ENCODE measurements at regions not wholly inside any gene's neighbourhood (a gene's known extent, or its start where the extent isn't known, plus 50 kb on each side); places are given as distances from the start of the nearest gene placed in this dataset.

- TF ChIP-seq CTCF (IDR thresholded peaks at IDR 0.05; ENCODE audit: control insufficient read depth, insufficient read depth, low read depth, low read length, missing control alignments): no peak
- H3K4me3 ChIP-seq (ENCODE audit: control insufficient read depth, low read depth, low read length): no peak overlapping the region
- DNase-seq (ENCODE audit: low read depth): no peak
Observed at GRCh38 chr2:38158378-38159118, 82.6 kb upstream of the CYP1B1 start.

DNA sequence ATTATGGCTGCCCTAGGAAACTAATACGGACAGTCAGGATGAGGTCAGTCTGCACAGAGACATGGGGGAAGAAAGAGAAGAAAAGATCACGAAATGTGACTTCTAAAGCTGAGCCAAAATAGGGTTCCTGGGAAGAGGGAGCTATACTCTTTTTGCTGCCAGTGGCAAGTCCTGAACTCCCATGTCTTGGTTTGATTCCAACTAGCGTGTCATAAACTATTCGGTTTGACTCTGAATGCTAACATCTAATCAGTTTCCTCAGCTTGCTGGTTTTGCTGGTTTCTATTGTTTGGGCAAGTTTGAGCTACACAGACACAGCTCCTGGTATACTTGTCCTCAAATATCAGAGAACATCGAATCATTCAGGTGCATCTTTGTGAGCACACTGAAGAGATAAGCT, 80.5 kb upstream of the CYP1B1 start:
- no peak for DNase-seq (ENCODE audit: low read depth)
- H3K4me3 ChIP-seq (ENCODE audit: control insufficient read depth, low read depth, low read length): no peak overlapping the region
- TF ChIP-seq CTCF (IDR thresholded peaks at IDR 0.05; ENCODE audit: control insufficient read depth, insufficient read depth, low read depth, low read length, missing control alignments): no peak

DNA sequence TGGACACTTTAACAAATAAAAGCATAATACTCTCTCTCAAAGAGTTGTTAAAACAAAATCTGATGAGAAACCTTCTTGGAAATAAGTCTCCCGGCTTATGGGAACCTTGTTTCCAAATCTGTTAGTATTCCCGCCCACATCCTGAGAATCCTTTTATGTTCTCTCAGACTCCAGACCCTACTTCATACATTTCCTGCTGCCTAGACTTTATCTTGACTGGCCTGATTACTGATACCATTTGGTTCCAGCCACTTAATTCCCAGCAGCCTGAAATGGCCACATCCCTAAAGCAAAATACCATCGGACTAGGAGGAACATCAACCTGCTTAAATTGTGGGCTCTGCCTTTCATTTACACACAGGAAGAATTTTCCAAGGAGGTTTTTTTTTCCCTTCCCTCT, 79.1 kb upstream of the CYP1B1 start:
- no peak overlapping the region for H3K4me3 ChIP-seq (ENCODE audit: control insufficient read depth, low read depth, low read length)
- TF ChIP-seq CTCF (IDR thresholded peaks at IDR 0.05; ENCODE audit: control insufficient read depth, insufficient read depth, low read depth, low read length, missing control alignments): no peak

GRCh38 chr2:38154395-38154794, 78.4 kb upstream of the CYP1B1 start:
- DNase-seq (ENCODE audit: low read depth): no peak
- no peak overlapping the region for H3K4me3 ChIP-seq (ENCODE audit: control insufficient read depth, low read depth, low read length)
- no peak for TF ChIP-seq CTCF (IDR thresholded peaks at IDR 0.05; ENCODE audit: control insufficient read depth, insufficient read depth, low read depth, low read length, missing control alignments)

More for the DNA sequence above, 79.1 kb upstream of the CYP1B1 start:
- DNase-seq (ENCODE audit: low read depth): no peak

- DNase-seq (ENCODE audit: low read depth): no peak
- TF ChIP-seq CTCF (IDR thresholded peaks at IDR 0.05; ENCODE audit: control insufficient read depth, insufficient read depth, low read depth, low read length, missing control alignments): no peak
- no peak overlapping the region for H3K4me3 ChIP-seq (ENCODE audit: control insufficient read depth, low read depth, low read length)
Observed at GRCh38 chr2:38153476-38154135, 77.7 kb upstream of the CYP1B1 start.

DNA sequence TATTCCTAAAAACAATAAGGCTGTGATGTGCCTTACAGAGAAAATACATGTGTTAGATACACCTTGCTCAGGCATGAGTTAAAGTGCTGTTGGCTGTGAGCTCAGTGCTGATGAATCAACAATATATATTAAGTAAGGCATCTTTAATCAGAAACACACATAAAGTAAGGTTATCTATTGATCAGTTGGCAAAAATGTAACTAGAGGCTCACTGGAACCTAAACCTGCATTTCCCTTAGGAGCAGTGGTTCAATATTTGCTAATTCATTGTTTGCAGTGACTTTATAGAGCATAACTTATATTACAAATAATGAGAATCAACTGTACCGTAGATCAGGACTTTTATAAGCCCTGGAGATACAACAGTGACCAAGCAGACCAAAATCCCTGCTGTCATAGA, 77.0 kb upstream of the CYP1B1 start:
- no peak overlapping the region for H3K4me3 ChIP-seq (ENCODE audit: control insufficient read depth, low read depth, low read length)
- no peak for TF ChIP-seq CTCF (IDR thresholded peaks at IDR 0.05; ENCODE audit: control insufficient read depth, insufficient read depth, low read depth, low read length, missing control alignments)
- no peak for DNase-seq (ENCODE audit: low read depth)
